ENCODE measurements at regions not wholly inside any gene's neighbourhood (a gene's known extent, or its start where the extent isn't known, plus 50 kb on each side); places are given as distances from the start of the nearest gene placed in this dataset.

- DNase-seq (ENCODE audit: extremely low read depth in 1 of 11, low read depth in 9 of 11, low spot score in 4 of 11): no peak
These were observed 100.6 kb upstream of the LHCGR start for GRCh38 chr2:48856144-48856543.

GRCh38 chr2:48855142-48855541 lies 99.6 kb upstream of the LHCGR start:
- no peak for DNase-seq (ENCODE audit: extremely low read depth in 1 of 11, low read depth in 9 of 11, low spot score in 4 of 11)

- no peak for DNase-seq (ENCODE audit: extremely low read depth in 1 of 11, low read depth in 9 of 11, low spot score in 4 of 11)
These were observed 99.2 kb upstream of the LHCGR start for GRCh38 chr2:48854681-48855080.

- no peak for DNase-seq (ENCODE audit: extremely low read depth in 1 of 11, low read depth in 9 of 11, low spot score in 4 of 11)
These were observed 97.4 kb upstream of the LHCGR start for GRCh38 chr2:48852938-48853337.

GRCh38 chr2:48851161-48851560 lies 95.6 kb upstream of the LHCGR start:
- no peak for DNase-seq (ENCODE audit: extremely low read depth in 1 of 11, low read depth in 9 of 11, low spot score in 4 of 11)

GRCh38 chr2:48849770-48850169 lies 94.2 kb upstream of the LHCGR start:
- DNase-seq (ENCODE audit: extremely low read depth in 1 of 11, low read depth in 9 of 11, low spot score in 4 of 11): no peak

- DNase-seq (ENCODE audit: extremely low read depth in 1 of 11, low read depth in 9 of 11, low spot score in 4 of 11): no peak
These were observed 90.2 kb upstream of the LHCGR start for GRCh38 chr2:48845684-48846083.

- no peak for DNase-seq (ENCODE audit: extremely low read depth in 1 of 11, low read depth in 9 of 11, low spot score in 4 of 11)
These were observed 89.1 kb upstream of the LHCGR start for GRCh38 chr2:48844417-48845155.

- no peak for DNase-seq (ENCODE audit: extremely low read depth in 1 of 11, low read depth in 9 of 11, low spot score in 4 of 11)
These were observed 85.6 kb upstream of the LHCGR start for GRCh38 chr2:48841126-48841525.

GRCh38 chr2:48838029-48838428 lies 82.5 kb upstream of the LHCGR start:
- DNase-seq (ENCODE audit: extremely low read depth in 1 of 11, low read depth in 9 of 11, low spot score in 4 of 11): no peak

GRCh38 chr2:48829569-48829968 lies 74.0 kb upstream of the LHCGR start:
- DNase-seq (ENCODE audit: extremely low read depth in 1 of 11, low read depth in 9 of 11, low spot score in 4 of 11): no peak

GRCh38 chr2:48829036-48829435 lies 73.5 kb upstream of the LHCGR start:
- DNase-seq (ENCODE audit: extremely low read depth in 1 of 11, low read depth in 9 of 11, low spot score in 4 of 11): no peak

- no peak for DNase-seq (ENCODE audit: extremely low read depth in 1 of 11, low read depth in 9 of 11, low spot score in 4 of 11)
These were observed 71.5 kb upstream of the LHCGR start for GRCh38 chr2:48826986-48827385.

GRCh38 chr2:48824116-48824515 lies 68.6 kb upstream of the LHCGR start:
- no peak for DNase-seq (ENCODE audit: extremely low read depth in 1 of 11, low read depth in 9 of 11, low spot score in 4 of 11)

GRCh38 chr2:48819206-48819735 lies 63.7 kb upstream of the LHCGR start:
- no peak for DNase-seq (ENCODE audit: extremely low read depth in 1 of 11, low read depth in 9 of 11, low spot score in 4 of 11)

GRCh38 chr2:48817355-48817754 lies 61.8 kb upstream of the LHCGR start:
- DNase-seq (ENCODE audit: extremely low read depth in 1 of 11, low read depth in 9 of 11, low spot score in 4 of 11): no peak

GRCh38 chr2:48812416-48812815 lies 56.9 kb upstream of the LHCGR start:
- no peak for DNase-seq (ENCODE audit: extremely low read depth in 1 of 11, low read depth in 9 of 11, low spot score in 4 of 11)

GRCh38 chr2:48808311-48808710 lies 52.8 kb upstream of the LHCGR start:
- DNase-seq (ENCODE audit: extremely low read depth in 1 of 11, low read depth in 9 of 11, low spot score in 4 of 11): no peak

Measured in renal cortex interstitium (tissue), 11 donors.